MM.1S (cell line): ENCODE measurements at regions not wholly inside any gene's neighbourhood (a gene's known extent, or its start where the extent isn't known, plus 50 kb on each side); places are given as distances from the start of the nearest gene placed in this dataset.

Source experiments
- EZH2 ChIP-seq: fragments of 300-600 bp; sonication (generic); optimal IDR thresholded peaks from 2 replicates; pipeline ENCODE3; 2017; ENCODE audit warnings: low read depth, mild to moderate bottlenecking, antibody characterized with exemption, low read length, mixed read lengths
- EZH2phosphoT487 ChIP-seq: fragments of 300-600 bp; sonication (generic); IDR thresholded peaks from 2 replicates; pipeline ENCODE4 v1.6.1; 2018; ENCODE audit warnings: antibody characterized with exemption, low read length
- TF ChIP-seq, protein P1 (sequence below): fragments of 300-600 bp; sonication (generic); IDR thresholded peaks from 2 replicates; pipeline ENCODE4 v1.5.1; 2016; ENCODE audit warnings: antibody characterized with exemption, low read length, mixed read lengths

DNA sequence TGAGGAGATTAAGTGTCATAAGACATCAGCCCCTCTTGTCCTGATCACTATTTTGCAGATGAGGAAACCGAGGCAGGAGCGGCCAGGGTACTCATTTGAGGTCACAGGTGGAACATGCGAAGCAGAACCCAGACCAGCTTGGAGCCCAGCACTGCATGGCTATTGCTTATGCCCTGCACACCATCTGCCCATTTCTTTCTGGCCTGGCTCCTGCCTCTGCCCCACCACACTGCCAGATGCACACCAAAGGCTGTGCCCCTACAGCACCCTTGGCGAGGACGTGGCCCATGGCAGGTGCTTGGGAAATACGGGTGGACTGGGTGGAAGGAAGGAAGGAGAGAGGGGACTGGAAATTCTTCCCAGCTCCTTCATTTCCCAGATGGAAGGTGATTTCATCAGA lies 222.9 kb downstream of the CTTN start:
- TF ChIP-seq, protein P1, sequence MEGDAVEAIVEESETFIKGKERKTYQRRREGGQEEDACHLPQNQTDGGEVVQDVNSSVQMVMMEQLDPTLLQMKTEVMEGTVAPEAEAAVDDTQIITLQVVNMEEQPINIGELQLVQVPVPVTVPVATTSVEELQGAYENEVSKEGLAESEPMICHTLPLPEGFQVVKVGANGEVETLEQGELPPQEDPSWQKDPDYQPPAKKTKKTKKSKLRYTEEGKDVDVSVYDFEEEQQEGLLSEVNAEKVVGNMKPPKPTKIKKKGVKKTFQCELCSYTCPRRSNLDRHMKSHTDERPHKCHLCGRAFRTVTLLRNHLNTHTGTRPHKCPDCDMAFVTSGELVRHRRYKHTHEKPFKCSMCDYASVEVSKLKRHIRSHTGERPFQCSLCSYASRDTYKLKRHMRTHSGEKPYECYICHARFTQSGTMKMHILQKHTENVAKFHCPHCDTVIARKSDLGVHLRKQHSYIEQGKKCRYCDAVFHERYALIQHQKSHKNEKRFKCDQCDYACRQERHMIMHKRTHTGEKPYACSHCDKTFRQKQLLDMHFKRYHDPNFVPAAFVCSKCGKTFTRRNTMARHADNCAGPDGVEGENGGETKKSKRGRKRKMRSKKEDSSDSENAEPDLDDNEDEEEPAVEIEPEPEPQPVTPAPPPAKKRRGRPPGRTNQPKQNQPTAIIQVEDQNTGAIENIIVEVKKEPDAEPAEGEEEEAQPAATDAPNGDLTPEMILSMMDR: no peak
- TF ChIP-seq EZH2 (no peak), EZH2phosphoT487 (no peak)
